ENCODE measurements at regions not wholly inside any gene's neighbourhood (a gene's known extent, or its start where the extent isn't known, plus 50 kb on each side); places are given as distances from the start of the nearest gene placed in this dataset.

- no peak for TF ChIP-seq TAF1 (IDR thresholded peaks at IDR 0.05; ENCODE audit: borderline replicate concordance, insufficient read depth, low read length)
- TF ChIP-seq FOXP2 (optimal IDR thresholded peaks at IDR 0.05; ENCODE audit: borderline replicate concordance, extremely low read depth, extremely low read length, insufficient read depth), result no peak
- TF ChIP-seq SIN3A (IDR thresholded peaks at IDR 0.05; ENCODE audit: borderline replicate concordance, insufficient read depth, low read length), result no peak
- TF ChIP-seq POLR2AphosphoS5 (IDR thresholded peaks at IDR 0.05; ENCODE audit: low read depth, low read length), result no peak
- TF ChIP-seq REST (IDR thresholded peaks at IDR 0.05; ENCODE audit: insufficient read depth in 1 of 2, low read depth in 2 of 2, low read length in 2 of 2), result no peak
Observed at GRCh38 chr18:68121826-68122225, 593.1 kb downstream of the TMX3 start.

GRCh38 chr18:68121308-68121707 is 593.6 kb downstream of the TMX3 start:
- TF ChIP-seq REST (IDR thresholded peaks at IDR 0.05; ENCODE audit: insufficient read depth in 1 of 2, low read depth in 2 of 2, low read length in 2 of 2) (no peak), SIN3A (IDR thresholded peaks at IDR 0.05; ENCODE audit: borderline replicate concordance, insufficient read depth, low read length) (no peak), FOXP2 (optimal IDR thresholded peaks at IDR 0.05; ENCODE audit: borderline replicate concordance, extremely low read depth, extremely low read length, insufficient read depth) (no peak), TAF1 (IDR thresholded peaks at IDR 0.05; ENCODE audit: borderline replicate concordance, insufficient read depth, low read length) (no peak), POLR2AphosphoS5 (IDR thresholded peaks at IDR 0.05; ENCODE audit: low read depth, low read length) (no peak)

GRCh38 chr18:68114989-68115388 is 598.5 kb upstream of the DSEL start:
- no peak for TF ChIP-seq TAF1 (IDR thresholded peaks at IDR 0.05; ENCODE audit: borderline replicate concordance, insufficient read depth, low read length)
- no peak for TF ChIP-seq REST (IDR thresholded peaks at IDR 0.05; ENCODE audit: insufficient read depth in 1 of 2, low read depth in 2 of 2, low read length in 2 of 2)
- TF ChIP-seq POLR2AphosphoS5 (IDR thresholded peaks at IDR 0.05; ENCODE audit: low read depth, low read length), result no peak
- no peak for TF ChIP-seq FOXP2 (optimal IDR thresholded peaks at IDR 0.05; ENCODE audit: borderline replicate concordance, extremely low read depth, extremely low read length, insufficient read depth)
- no peak for TF ChIP-seq SIN3A (IDR thresholded peaks at IDR 0.05; ENCODE audit: borderline replicate concordance, insufficient read depth, low read length)

GRCh38 chr18:68104036-68104435 is 587.5 kb upstream of the DSEL start:
- TF ChIP-seq TAF1 (IDR thresholded peaks at IDR 0.05; ENCODE audit: borderline replicate concordance, insufficient read depth, low read length) (no peak), SIN3A (IDR thresholded peaks at IDR 0.05; ENCODE audit: borderline replicate concordance, insufficient read depth, low read length) (no peak), FOXP2 (optimal IDR thresholded peaks at IDR 0.05; ENCODE audit: borderline replicate concordance, extremely low read depth, extremely low read length, insufficient read depth) (no peak), REST (IDR thresholded peaks at IDR 0.05; ENCODE audit: insufficient read depth in 1 of 2, low read depth in 2 of 2, low read length in 2 of 2) (no peak), POLR2AphosphoS5 (IDR thresholded peaks at IDR 0.05; ENCODE audit: low read depth, low read length) (no peak)

- no peak for TF ChIP-seq TAF1 (IDR thresholded peaks at IDR 0.05; ENCODE audit: borderline replicate concordance, insufficient read depth, low read length)
- no peak for TF ChIP-seq FOXP2 (optimal IDR thresholded peaks at IDR 0.05; ENCODE audit: borderline replicate concordance, extremely low read depth, extremely low read length, insufficient read depth)
- no peak for TF ChIP-seq POLR2AphosphoS5 (IDR thresholded peaks at IDR 0.05; ENCODE audit: low read depth, low read length)
- TF ChIP-seq REST (IDR thresholded peaks at IDR 0.05; ENCODE audit: insufficient read depth in 1 of 2, low read depth in 2 of 2, low read length in 2 of 2), result no peak
- TF ChIP-seq SIN3A (IDR thresholded peaks at IDR 0.05; ENCODE audit: borderline replicate concordance, insufficient read depth, low read length), result no peak
Observed at GRCh38 chr18:68103561-68103960, 587.0 kb upstream of the DSEL start.
